GM21423 (cell line): ENCODE measurements at regions not wholly inside any gene's neighbourhood (a gene's known extent, or its start where the extent isn't known, plus 50 kb on each side); places are given as distances from the start of the nearest gene placed in this dataset.
"Not testable (repeated sequence)": the region's sequence is repeated elsewhere in the genome, so short reads cannot be mapped to it uniquely, and the experiment has no call there.

ENCODE experiments used
- ATAC-seq: cut with Tn5 transposase; IDR thresholded peaks from one replicate; pipeline ENCODE4 v1.9.1; 2021; ENCODE audit warnings: mild to moderate bottlenecking, moderate library complexity; ENCODE audit not compliant: unreplicated experiment

- ATAC-seq, result no peak
These were observed 99.2 kb downstream of the PSMG1 start for GRCh38 chr21:39084073-39084472.

- ATAC-seq, result no peak
These were observed 99.8 kb downstream of the PSMG1 start for GRCh38 chr21:39083377-39084008.

DNA sequence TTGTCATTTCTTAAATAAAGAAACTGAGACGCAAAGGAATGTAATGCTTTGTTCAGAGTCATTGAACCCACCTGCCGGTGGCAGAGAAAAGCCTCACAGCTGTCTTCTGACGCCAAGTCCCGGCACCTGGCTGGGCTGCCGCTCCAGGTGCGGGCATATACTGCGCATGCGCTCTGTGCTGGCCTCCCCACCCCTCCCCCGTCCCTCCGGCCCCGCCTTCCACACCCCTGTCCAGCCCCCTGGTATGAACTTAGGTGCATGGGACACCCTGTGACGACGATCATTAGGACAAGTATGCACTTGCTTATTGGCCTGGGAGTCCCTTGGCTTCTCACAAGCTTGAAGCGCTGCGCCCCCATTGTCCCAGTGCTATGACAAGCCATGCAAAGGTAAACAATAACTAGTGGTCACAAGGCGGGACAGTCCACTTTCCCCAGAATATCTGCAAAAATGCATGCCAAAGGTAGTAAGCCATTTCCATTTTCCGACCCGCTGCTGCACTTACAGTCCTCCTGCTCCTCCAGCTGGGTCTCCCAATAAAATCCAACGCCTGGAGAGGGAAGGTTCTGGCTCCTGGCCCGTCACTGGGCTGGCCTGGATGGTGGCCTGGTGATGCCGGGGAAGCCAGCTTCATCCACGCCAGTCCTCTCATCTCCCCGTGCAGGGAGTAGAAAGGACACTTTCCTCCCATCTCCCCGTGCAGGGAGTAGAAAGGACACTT lies 100.4 kb downstream of the PSMG1 start:
- no peak for ATAC-seq

GRCh38 chr21:39080366-39080765 lies 102.9 kb downstream of the PSMG1 start:
- no peak for ATAC-seq

GRCh38 chr21:39079617-39080016 lies 103.6 kb downstream of the PSMG1 start:
- ATAC-seq, result no peak

GRCh38 chr21:39078322-39079065 lies 104.8 kb downstream of the PSMG1 start:
- no peak for ATAC-seq

DNA sequence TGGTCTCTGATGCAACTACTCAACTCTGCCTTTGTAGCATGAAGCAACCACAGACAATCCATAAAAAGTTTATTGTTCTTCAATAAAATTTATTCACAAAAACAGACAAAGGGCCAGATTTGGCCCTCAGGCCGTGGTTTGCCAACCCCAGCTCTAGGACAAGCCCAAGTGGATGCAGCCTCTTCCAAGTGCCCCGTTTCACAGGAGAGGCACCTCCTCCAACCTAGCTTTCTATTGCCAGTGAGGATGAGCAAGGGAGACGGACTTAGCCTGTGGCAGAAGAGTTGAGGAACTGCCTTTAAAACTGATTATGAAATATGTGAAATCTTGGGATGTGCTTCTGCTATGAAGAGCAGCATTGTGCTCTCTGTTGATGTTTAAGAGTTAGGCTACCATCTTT lies 105.4 kb downstream of the PSMG1 start:
- ATAC-seq, result no peak

GRCh38 chr21:39074508-39074907 lies 108.7 kb downstream of the PSMG1 start:
- no peak for ATAC-seq

- ATAC-seq, result no peak
These were observed 109.5 kb downstream of the PSMG1 start for GRCh38 chr21:39073717-39074116.

GRCh38 chr21:39073063-39073462 lies 110.2 kb downstream of the PSMG1 start:
- ATAC-seq, result no peak

- ATAC-seq, result no peak
These were observed 110.8 kb downstream of the PSMG1 start for GRCh38 chr21:39072468-39072867.

GRCh38 chr21:39071623-39072214 lies 111.5 kb downstream of the PSMG1 start:
- ATAC-seq, result no peak

- ATAC-seq, result not testable (repeated sequence)
These were observed 113.4 kb downstream of the PSMG1 start for GRCh38 chr21:39069856-39070255.

DNA sequence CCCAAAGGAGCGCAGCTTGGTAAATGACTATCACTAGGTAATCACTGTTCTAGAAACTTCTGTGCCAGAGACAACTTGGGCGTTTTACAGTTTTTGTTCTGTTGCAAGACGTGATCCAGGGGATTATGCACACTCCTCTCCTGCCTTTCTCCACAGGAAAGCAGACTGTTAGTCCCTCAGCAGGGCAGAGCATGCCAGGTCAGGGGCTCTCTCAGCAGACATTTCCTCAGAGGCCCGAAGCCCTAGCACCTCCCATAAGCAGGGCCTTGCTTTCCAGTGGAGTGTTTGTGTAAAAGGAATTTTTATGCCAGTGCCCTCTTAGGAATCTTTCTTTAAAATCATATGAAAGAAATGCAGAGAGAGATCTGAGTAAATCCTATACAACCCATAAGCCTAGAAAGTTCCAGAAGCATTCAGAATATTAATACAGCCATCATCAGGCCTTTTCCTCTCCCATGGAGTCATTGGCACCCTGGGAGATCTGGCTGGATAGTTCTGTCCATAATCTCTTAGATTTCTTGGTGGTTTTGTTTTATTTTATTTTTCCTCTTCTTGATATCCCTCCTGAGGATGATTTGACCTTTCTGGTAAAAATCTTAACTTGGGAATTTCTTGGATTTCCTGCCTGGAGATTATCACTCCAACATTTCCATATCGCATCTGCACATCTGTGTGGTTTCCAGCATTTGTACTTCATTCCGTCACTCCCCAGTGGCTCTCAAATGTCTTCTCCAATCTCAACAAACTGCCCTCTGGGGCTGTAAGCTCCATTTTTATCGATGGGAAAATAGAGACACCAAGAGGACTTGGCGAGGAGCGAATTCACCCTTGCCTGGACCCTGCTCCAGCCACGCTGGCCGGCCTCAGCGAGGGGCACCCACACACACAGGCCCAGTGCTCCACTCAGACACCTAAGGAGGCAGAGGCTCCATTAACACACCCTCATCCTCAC lies 116.1 kb downstream of the PSMG1 start:
- ATAC-seq, result no peak

DNA sequence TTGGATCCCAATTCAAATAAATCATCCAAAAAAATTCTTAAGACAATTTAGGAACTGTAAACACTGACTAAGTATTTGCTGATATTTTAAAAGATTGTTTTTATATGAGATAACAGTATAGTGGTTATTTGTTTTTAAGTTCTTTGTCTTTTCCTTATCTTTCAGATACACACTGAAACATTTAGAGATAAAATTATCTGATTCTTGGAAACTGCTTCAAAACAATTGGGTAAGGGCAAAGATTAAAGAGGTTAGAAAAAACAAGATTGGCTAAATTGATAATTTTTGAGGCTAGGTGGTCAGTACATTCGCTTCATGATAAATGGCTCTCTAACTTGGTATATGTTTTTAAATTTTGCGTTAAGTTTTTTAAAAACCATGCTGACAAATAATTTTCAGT lies 117.3 kb downstream of the PSMG1 start:
- ATAC-seq, result no peak

GRCh38 chr21:39064325-39065012 lies 118.8 kb downstream of the PSMG1 start:
- ATAC-seq, result no peak

GRCh38 chr21:39063517-39063916 lies 119.7 kb downstream of the PSMG1 start:
- ATAC-seq, result no peak

- no peak for ATAC-seq
These were observed 121.1 kb downstream of the PSMG1 start for GRCh38 chr21:39062196-39062595.

GRCh38 chr21:39061766-39062165 lies 121.5 kb downstream of the PSMG1 start:
- no peak for ATAC-seq
